Stomach (tissue), 4 donors: ENCODE measurements at regions not wholly inside any gene's neighbourhood (a gene's known extent, or its start where the extent isn't known, plus 50 kb on each side); places are given as distances from the start of the nearest gene placed in this dataset.

Experiments
- CTCF ChIP-seq, 7 experiments: fragments of 450-650 bp in 4 of 7; fragments of 200-600 bp in 3 of 7; sonication (generic) in 3 of 7; IDR thresholded peaks; one replicate each; pipeline ENCODE4 v1.5.1; 2016 to 2019; ENCODE audit warnings: antibody characterized with exemption in 7 of 7, control low read depth in 2 of 7, mild to moderate bottlenecking in 1 of 7
- EP300 ChIP-seq: sonication (generic); formaldehyde crosslinking; IDR thresholded peaks from one replicate; pipeline ENCODE4 v1.6.1; 2017; ENCODE audit warnings: antibody characterized with exemption
- POLR2A ChIP-seq, 4 donors: fragments of 450-650 bp; IDR thresholded peaks; one replicate each; pipeline ENCODE4 v1.6.1; 2016; ENCODE audit warnings: antibody characterized with exemption in 4 of 4, control low read depth in 2 of 4, mild to moderate bottlenecking in 1 of 4, moderate library complexity in 1 of 4

GRCh38 chr13:34822650-34823049, 119.4 kb upstream of the NBEA start:
- TF ChIP-seq CTCF (IDR thresholded peaks at IDR 0.05): no peak
- no peak for TF ChIP-seq POLR2A (IDR thresholded peaks at IDR 0.05)
- TF ChIP-seq EP300: no peak
